ENCODE measurements at regions not wholly inside any gene's neighbourhood (a gene's known extent, or its start where the extent isn't known, plus 50 kb on each side); places are given as distances from the start of the nearest gene placed in this dataset.

DNA sequence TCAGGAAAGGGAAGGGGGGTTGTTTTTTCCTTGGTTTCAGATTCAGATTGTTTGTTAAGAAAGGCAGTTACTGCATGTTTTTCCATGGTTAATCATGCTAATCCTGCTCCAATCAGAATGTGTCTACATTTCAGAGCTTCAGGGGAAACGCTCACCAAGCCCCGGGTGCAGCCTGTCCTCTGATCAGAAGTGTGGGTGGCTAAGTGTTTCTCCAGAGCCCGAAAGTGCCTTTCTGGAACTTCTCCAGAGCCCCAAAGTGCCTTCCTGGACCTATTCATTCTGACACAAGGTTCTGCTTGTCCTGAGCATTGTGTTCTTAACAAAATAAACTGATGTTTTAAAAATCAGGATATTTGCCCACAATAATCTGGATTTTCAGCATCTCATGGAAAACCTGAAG is 359.0 kb upstream of the ZNF521 start:
- Mint-ChIP-seq H3K27me3 (ENCODE audit: unreplicated experiment) (peaks cover 14% of the 10 kb centered on the region), H3K27ac (ENCODE audit: unreplicated experiment) (no peak overlapping the region), H3K4me1 (ENCODE audit: unreplicated experiment) (no peaks in the 10 kb centered on the region), H3K9me3 (ENCODE audit: unreplicated experiment) (peaks cover 5% of the 10 kb centered on the region), H3K36me3 (ENCODE audit: unreplicated experiment) (no peaks in the 10 kb centered on the region), H3K4me3 (ENCODE audit: unreplicated experiment) (no peak overlapping the region)
- DNase-seq (ENCODE audit: extremely low spot score, unreplicated experiment): no peak
- no peak for TF ChIP-seq CTCF (IDR thresholded peaks at IDR 0.05)

GRCh38 chr18:25705650-25706049 is 353.7 kb upstream of the ZNF521 start:
- no peaks in the 10 kb centered on the region for H3K36me3 Mint-ChIP-seq (ENCODE audit: unreplicated experiment)
- no peak overlapping the region for H3K4me3 Mint-ChIP-seq (ENCODE audit: unreplicated experiment)
- peaks cover 18% of the 10 kb centered on the region for H3K27me3 Mint-ChIP-seq (ENCODE audit: unreplicated experiment)
- no peaks in the 10 kb centered on the region for H3K9me3 Mint-ChIP-seq (ENCODE audit: unreplicated experiment)
- H3K27ac Mint-ChIP-seq (ENCODE audit: unreplicated experiment): no peak overlapping the region
- H3K4me1 Mint-ChIP-seq (ENCODE audit: unreplicated experiment): no peaks in the 10 kb centered on the region
- TF ChIP-seq CTCF (IDR thresholded peaks at IDR 0.05): no peak
- no peak for DNase-seq (ENCODE audit: extremely low spot score, unreplicated experiment)

DNA sequence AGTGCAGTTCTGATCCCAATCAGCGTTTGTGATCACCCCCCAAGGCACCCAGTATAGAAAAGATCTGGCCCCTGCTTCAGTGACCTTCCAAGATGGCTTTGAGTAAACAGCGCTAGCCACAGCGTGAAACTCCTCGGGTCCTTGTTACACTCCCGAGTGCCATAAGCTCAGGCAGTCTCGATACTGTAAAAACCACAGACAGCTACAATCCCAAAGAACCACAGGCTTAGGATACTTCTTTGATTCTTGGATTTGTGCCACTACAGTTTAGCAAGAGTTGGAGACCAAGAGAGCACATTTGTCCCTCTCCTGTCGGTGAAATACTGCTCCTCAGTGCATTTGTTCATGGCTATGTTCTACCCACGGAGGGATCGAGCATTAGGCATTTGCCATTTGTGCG is 352.5 kb upstream of the ZNF521 start:
- no peak for TF ChIP-seq CTCF (IDR thresholded peaks at IDR 0.05)
- no peaks in the 10 kb centered on the region for H3K9me3 Mint-ChIP-seq (ENCODE audit: unreplicated experiment)
- H3K4me3 Mint-ChIP-seq (ENCODE audit: unreplicated experiment): no peak overlapping the region
- H3K36me3 Mint-ChIP-seq (ENCODE audit: unreplicated experiment): no peaks in the 10 kb centered on the region
- H3K27me3 Mint-ChIP-seq (ENCODE audit: unreplicated experiment): peaks cover 18% of the 10 kb centered on the region
- no peaks in the 10 kb centered on the region for H3K4me1 Mint-ChIP-seq (ENCODE audit: unreplicated experiment)
- no peak overlapping the region for H3K27ac Mint-ChIP-seq (ENCODE audit: unreplicated experiment)
- no peak for DNase-seq (ENCODE audit: extremely low spot score, unreplicated experiment)

DNA sequence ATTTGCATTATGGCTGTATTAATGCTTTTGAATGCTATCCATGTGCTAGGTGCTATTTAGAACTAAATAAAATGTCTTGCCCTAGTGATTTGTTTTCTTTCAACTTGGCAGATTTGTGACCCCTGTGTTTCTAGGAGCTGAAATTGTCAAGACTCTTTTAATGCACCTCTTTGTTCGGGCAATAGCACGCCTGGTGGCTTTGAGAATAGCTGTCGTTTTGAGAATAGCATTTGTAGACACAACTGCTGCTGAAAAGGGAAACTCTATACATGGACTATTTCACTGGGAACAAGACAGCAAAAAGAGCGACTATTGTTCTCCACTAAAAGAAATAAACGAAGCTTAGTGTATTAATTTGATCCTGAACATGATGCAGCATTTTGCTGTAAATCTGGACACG is 352.1 kb upstream of the ZNF521 start:
- Mint-ChIP-seq H3K36me3 (ENCODE audit: unreplicated experiment) (no peaks in the 10 kb centered on the region), H3K9me3 (ENCODE audit: unreplicated experiment) (no peaks in the 10 kb centered on the region), H3K27ac (ENCODE audit: unreplicated experiment) (no peak overlapping the region), H3K4me1 (ENCODE audit: unreplicated experiment) (no peaks in the 10 kb centered on the region), H3K4me3 (ENCODE audit: unreplicated experiment) (no peak overlapping the region), H3K27me3 (ENCODE audit: unreplicated experiment) (peaks cover 15% of the 10 kb centered on the region)
- TF ChIP-seq CTCF (IDR thresholded peaks at IDR 0.05): no peak
- DNase-seq (ENCODE audit: extremely low spot score, unreplicated experiment): no peak

GRCh38 chr18:25701821-25702220 is 349.9 kb upstream of the ZNF521 start:
- TF ChIP-seq CTCF (IDR thresholded peaks at IDR 0.05): no peak
- Mint-ChIP-seq H3K4me1 (ENCODE audit: unreplicated experiment) (no peaks in the 10 kb centered on the region), H3K4me3 (ENCODE audit: unreplicated experiment) (no peak overlapping the region), H3K9me3 (ENCODE audit: unreplicated experiment) (no peaks in the 10 kb centered on the region), H3K27me3 (ENCODE audit: unreplicated experiment) (peaks cover 6% of the 10 kb centered on the region), H3K27ac (ENCODE audit: unreplicated experiment) (no peak overlapping the region), H3K36me3 (ENCODE audit: unreplicated experiment) (no peaks in the 10 kb centered on the region)
- DNase-seq (ENCODE audit: extremely low spot score, unreplicated experiment): no peak

Data from osteocyte (in vitro differentiated cells).